Mucosa of descending colon (tissue), 3 donors: ENCODE measurements at regions not wholly inside any gene's neighbourhood (a gene's known extent, or its start where the extent isn't known, plus 50 kb on each side); places are given as distances from the start of the nearest gene placed in this dataset.
A peak's percentile ranks its signal among the peaks of the same experiment; 100 is the strongest.
"Not testable (repeated sequence)": the region's sequence is repeated elsewhere in the genome, so short reads cannot be mapped to it uniquely, and the experiment has no call there.

Experiments used
- ATAC-seq: fragments of 200-7000 bp; cut with Tn5 transposase; one replicate; pipeline ENCODE4 v1.9.1; 2020; ENCODE audit warnings: mild to moderate bottlenecking, moderate library complexity
- DNase-seq, 3 donors: peaks; one replicate each; pipeline ENCODE4 v3.0.0-alpha.2; 2020
- H3K36me3 ChIP-seq: fragments of 200-600 bp; one replicate; pipeline ENCODE4 v1.8.0; 2021; ENCODE audit warnings: low read depth, mild to moderate bottlenecking
- H3K4me1 ChIP-seq: fragments of 200-600 bp; one replicate; pipeline ENCODE4 v1.8.0; 2021; ENCODE audit warnings: low read depth, mild to moderate bottlenecking
- H3K4me3 ChIP-seq: fragments of 200-600 bp; one replicate; pipeline ENCODE4 v1.8.0; 2021; ENCODE audit warnings: mild to moderate bottlenecking
- H3K9me3 ChIP-seq: fragments of 200-600 bp; one replicate; pipeline ENCODE4 v1.8.0; 2021; ENCODE audit warnings: mild to moderate bottlenecking
- CTCF ChIP-seq: fragments of 200-600 bp; IDR thresholded peaks from one replicate; pipeline ENCODE4 v1.8.0; 2022; ENCODE audit warnings: antibody characterized with exemption, mild to moderate bottlenecking
- intact Hi-C, 2 donors: fragments of 100-400 bp; cut with DNase I in 1 of 2; cut with micrococcal nuclease in 1 of 2; formaldehyde crosslinking; loops; one replicate each; pipeline versions ENCODE4 v1.11.0 to v1.11.1; 2022; cut with DNase I, micrococcal nuclease
- donor health status: DM: no; HTN: no; CAD: no; lungs with moderate emphysema.
- donor health status: DM: no; HTN: no; CAD: no.
- donor health status: DM: no; HTN: yes; CAD: no.

- TF ChIP-seq CTCF, result no peak
- intact Hi-C loops, result no loop called here
Measured at GRCh38 chr21:32868631-32869454, 97.3 kb upstream of the PAXBP1 start.

GRCh38 chr21:32869459-32869858 lies 97.9 kb upstream of the PAXBP1 start:
- Histone ChIP-seq H3K9me3 (no peaks in the 10 kb centered on the region), H3K4me3 (no peak overlapping the region), H3K4me1 (no peaks in the 10 kb centered on the region), H3K36me3 (no peaks in the 10 kb centered on the region)
- ATAC-seq (no peak), DNase-seq (no peak)
- intact Hi-C loops, result no loop called here
- TF ChIP-seq CTCF, result no peak

More at GRCh38 chr21:32868631-32869454, 97.3 kb upstream of the PAXBP1 start:
- ATAC-seq (no peak), DNase-seq (no peak)
- no peaks in the 10 kb centered on the region for H3K4me1 ChIP-seq
- H3K9me3 ChIP-seq, result no peaks in the 10 kb centered on the region
- no peaks in the 10 kb centered on the region for H3K36me3 ChIP-seq
- no peak overlapping the region for H3K4me3 ChIP-seq

- H3K4me3 ChIP-seq, result no peak overlapping the region
- no peak for TF ChIP-seq CTCF
- no peak for ATAC-seq
- no peaks in the 10 kb centered on the region for H3K4me1 ChIP-seq
- no peaks in the 10 kb centered on the region for H3K9me3 ChIP-seq
- intact Hi-C loops, result no loop called here
- no peak for DNase-seq
- H3K36me3 ChIP-seq, result no peaks in the 10 kb centered on the region
Measured at GRCh38 chr21:32876426-32876825, 104.9 kb upstream of the PAXBP1 start.

- DNase-seq, H3K9me3 ChIP-seq, H3K4me3 ChIP-seq, ATAC-seq, H3K4me1 ChIP-seq, H3K36me3 ChIP-seq, intact Hi-C loops: not testable (repeated sequence)
Measured at GRCh38 chr21:32877888-32878287, 106.3 kb upstream of the PAXBP1 start.

- Histone ChIP-seq H3K36me3 (no peaks in the 10 kb centered on the region), H3K4me1 (no peaks in the 10 kb centered on the region), H3K9me3 (no peaks in the 10 kb centered on the region), H3K4me3 (no peak overlapping the region)
- no peak for TF ChIP-seq CTCF
- ATAC-seq (no peak), DNase-seq (peak in 1 of 3 donors; percentile 25)
- intact Hi-C loops, result no loop called here
Measured at GRCh38 chr21:32878661-32879060, 107.1 kb upstream of the PAXBP1 start.

GRCh38 chr21:32881458-32881857 lies 109.9 kb upstream of the PAXBP1 start:
- no peaks in the 10 kb centered on the region for H3K36me3 ChIP-seq
- no peak overlapping the region for H3K4me3 ChIP-seq
- no peaks in the 10 kb centered on the region for H3K9me3 ChIP-seq
- DNase-seq (no peak), ATAC-seq (no peak)
- no peak for TF ChIP-seq CTCF
- intact Hi-C loops, result no loop called here
- H3K4me1 ChIP-seq, result no peaks in the 10 kb centered on the region
